SK-N-SH (cell line): ENCODE measurements at regions not wholly inside any gene's neighbourhood (a gene's known extent, or its start where the extent isn't known, plus 50 kb on each side); places are given as distances from the start of the nearest gene placed in this dataset.

Experiments
- CTCF ChIA-PET: fragments of 300-600, 350-600 bp; formaldehyde crosslinking; extraction: SDS; loops from one replicate; lab custom pipeline; 2021; lab: Yijun Ruan, JAX
- POLR2A ChIA-PET: fragments of 350-600 bp; sonication (Branson Sonifier 250); formaldehyde crosslinking; extraction: SDS; loops from one replicate; lab custom pipeline; 2020; ENCODE audit warnings: antibody characterized with exemption, inconsistent platforms; lab: Yijun Ruan, JAX
- DNase-seq: peaks from one replicate; pipeline ENCODE4 v3.0.0; 2012
- H2AFZ ChIP-seq: fragments of 200-600 bp; sonication (generic); 2 replicates; pipeline ENCODE4 v1.8.1; 2016; ENCODE audit warnings: antibody characterized with exemption, mild to moderate bottlenecking, low read depth
- H3F3A ChIP-seq: fragments of 200-600 bp; sonication (generic); replicated peaks from 2 replicates; pipeline ENCODE3; 2016; ENCODE audit warnings: antibody characterized with exemption, mild to moderate bottlenecking; ENCODE audit not compliant: insufficient read depth
- H3K27ac ChIP-seq, 2 experiments: fragments of 200-500 bp in 1 of 2; fragments of 200-600 bp in 1 of 2; sonication (Bioruptor generic) in 1 of 2; sonication (generic), shearing (Covaris generic) in 1 of 2; 2 replicates each; pipeline versions ENCODE4 v1.5.1 to v1.6.1; 2014 to 2016; ENCODE audit warnings: low read depth in 2 of 2, inconsistent platforms in 1 of 2, low read length in 1 of 2, mild to moderate bottlenecking in 1 of 2, mixed read lengths in 1 of 2
- H3K27me3 ChIP-seq: fragments of 200-600 bp; sonication (generic), shearing (Covaris generic); 2 replicates; pipeline ENCODE4 v1.6.1; 2016; ENCODE audit warnings: mixed run types; ENCODE audit not compliant: insufficient read depth
- H3K36me3 ChIP-seq, 2 experiments: fragments of 200-500 bp in 1 of 2; fragments of 200-600 bp in 1 of 2; sonication (Bioruptor generic) in 1 of 2; sonication (generic) in 1 of 2; replicated peaks in 1 of 2; 2 replicates each; pipeline versions ENCODE3 to v1.5.1; 2014 to 2016; ENCODE audit warnings: low read length in 1 of 2, mild to moderate bottlenecking in 1 of 2; ENCODE audit not compliant: insufficient read depth in 2 of 2, control insufficient read depth in 1 of 2
- H3K4me1 ChIP-seq, 2 experiments: fragments of 200-500 bp in 1 of 2; fragments of 200-600 bp in 1 of 2; sonication (Bioruptor generic) in 1 of 2; sonication (generic), shearing (Covaris generic) in 1 of 2; 2 replicates each; pipeline versions ENCODE4 v1.5.1 to v1.6.1; 2014 to 2016; ENCODE audit warnings: low read depth in 1 of 2, low read length in 1 of 2, mixed run types in 1 of 2; ENCODE audit not compliant: insufficient read depth in 2 of 2, control insufficient read depth in 1 of 2
- H3K4me2 ChIP-seq: fragments of 200-600 bp; sonication (generic), shearing (Covaris generic); 2 replicates; pipeline ENCODE4 v1.6.1; 2017; ENCODE audit warnings: mixed run types
- H3K4me3 ChIP-seq, 2 experiments: fragments of 200-500 bp in 1 of 2; fragments of 200-600 bp in 1 of 2; sonication (Bioruptor generic) in 1 of 2; sonication (generic), shearing (Covaris generic) in 1 of 2; 2 replicates each; pipeline versions ENCODE4 v1.5.1 to v1.8.1; 2014 to 2016; ENCODE audit warnings: low read depth in 2 of 2, inconsistent platforms in 1 of 2, low read length in 1 of 2, mild to moderate bottlenecking in 1 of 2, mixed read lengths in 1 of 2, moderate library complexity in 1 of 2
- H3K79me2 ChIP-seq: fragments of 200-600 bp; sonication (generic); 2 replicates; pipeline ENCODE4 v1.8.1; 2017; ENCODE audit warnings: mild to moderate bottlenecking; ENCODE audit not compliant: insufficient read depth
- H3K9ac ChIP-seq: fragments of 200-600 bp; sonication (generic); 2 replicates; pipeline ENCODE4 v1.6.1; 2017; ENCODE audit warnings: mixed run types
- H3K9me2 ChIP-seq: fragments of 200-600 bp; sonication (generic); 2 replicates; pipeline ENCODE4 v1.6.1; 2017; ENCODE audit warnings: mixed run types
- H3K9me3 ChIP-seq: fragments of 200-600 bp; sonication (generic); 2 replicates; pipeline ENCODE4 v1.6.1; 2017; ENCODE audit warnings: mixed run types, mild to moderate bottlenecking, moderate library complexity
- H4K20me1 ChIP-seq: fragments of 200-600 bp; sonication (generic); 2 replicates; pipeline ENCODE4 v1.6.1; 2017; ENCODE audit warnings: mild to moderate bottlenecking, mixed run types; ENCODE audit not compliant: insufficient read depth
- CHD2 ChIP-seq: fragments of 150-350 bp; IDR thresholded peaks from 2 replicates; pipeline ENCODE4 v1.6.1; 2018; ENCODE audit warnings: low read length; ENCODE audit not compliant: partially characterized antibody
- ELF1 ChIP-seq: IDR thresholded peaks from 2 replicates; pipeline ENCODE4 v1.4.0; 2012
- EZH2phosphoT487 ChIP-seq: fragments of 200-600 bp; sonication (generic); IDR thresholded peaks from 2 replicates; pipeline ENCODE4 v1.6.1; 2017; ENCODE audit warnings: low read depth, mixed run types, mild to moderate bottlenecking, antibody characterized with exemption, moderate library complexity, borderline replicate concordance
- FOSL2 ChIP-seq: IDR thresholded peaks from 2 replicates; pipeline ENCODE4 v1.4.0; 2012; ENCODE audit warnings: low read depth, mild to moderate bottlenecking, moderate library complexity, borderline replicate concordance
- GABPA ChIP-seq: IDR thresholded peaks from 2 replicates; pipeline ENCODE4 v1.4.0; 2012; ENCODE audit warnings: low read depth, mild to moderate bottlenecking
- GATA2 ChIP-seq: sonication (generic); formaldehyde crosslinking; IDR thresholded peaks from 2 replicates; pipeline ENCODE4 v1.5.0; 2020; ENCODE audit warnings: mild to moderate bottlenecking, missing genetic modification reagents
- JUND ChIP-seq: IDR thresholded peaks from 2 replicates; pipeline ENCODE4 v1.4.0; 2012
- MXI1 ChIP-seq: IDR thresholded peaks from 2 replicates; pipeline ENCODE4 v1.6.1; 2012; ENCODE audit warnings: mild to moderate bottlenecking, low read depth, low read length, improper control_type of control experiment
- NFIC ChIP-seq: IDR thresholded peaks from 2 replicates; pipeline ENCODE4 v1.4.0; 2012; ENCODE audit warnings: borderline replicate concordance
- RAD21 ChIP-seq: IDR thresholded peaks from 2 replicates; pipeline ENCODE4 v1.6.1; 2012; ENCODE audit warnings: mild to moderate bottlenecking, low read length
- RCOR1 ChIP-seq: fragments of 150-350 bp; IDR thresholded peaks from 2 replicates; pipeline ENCODE4 v1.6.1; 2017; ENCODE audit warnings: antibody characterized with exemption, low read length
- RFX5 ChIP-seq: IDR thresholded peaks from 2 replicates; pipeline ENCODE4 v1.6.1; 2012; ENCODE audit warnings: mild to moderate bottlenecking, improper control_type of control experiment, low read length
- RXRA ChIP-seq: IDR thresholded peaks from 2 replicates; pipeline ENCODE4 v1.4.0; 2012; ENCODE audit warnings: low read depth, mild to moderate bottlenecking, borderline replicate concordance
- TEAD4 ChIP-seq: IDR thresholded peaks from 2 replicates; pipeline ENCODE4 v1.4.0; 2012; ENCODE audit warnings: mild to moderate bottlenecking, borderline replicate concordance; ENCODE audit not compliant: insufficient read depth
- WGBS: methylation state at CpG from one replicate; pipeline ENCODE4 v1.1.6; 2017; ENCODE audit warnings: low lambda C conversion rate; 5-methylcytosine and 5-hydroxymethylcytosine counted together
- TF ChIP-seq, protein P1 (sequence below): fragments of 200-600 bp; sonication (generic); IDR thresholded peaks from 2 replicates; pipeline ENCODE4 v1.6.1; 2017; ENCODE audit warnings: antibody characterized with exemption, mild to moderate bottlenecking, moderate library complexity
- TF ChIP-seq, protein P2 (sequence below): IDR thresholded peaks from 2 replicates; pipeline ENCODE4 v1.4.0; 2012; ENCODE audit warnings: low read depth, borderline replicate concordance
- TF ChIP-seq, protein P3 (sequence below): IDR thresholded peaks from 2 replicates; pipeline ENCODE4; 2012
- TF ChIP-seq, protein P4 (sequence below): fragments of 150-350 bp; IDR thresholded peaks from 2 replicates; pipeline ENCODE4 v1.6.1; 2017; ENCODE audit warnings: antibody characterized with exemption, low read length, low read depth, borderline replicate concordance

DNA sequence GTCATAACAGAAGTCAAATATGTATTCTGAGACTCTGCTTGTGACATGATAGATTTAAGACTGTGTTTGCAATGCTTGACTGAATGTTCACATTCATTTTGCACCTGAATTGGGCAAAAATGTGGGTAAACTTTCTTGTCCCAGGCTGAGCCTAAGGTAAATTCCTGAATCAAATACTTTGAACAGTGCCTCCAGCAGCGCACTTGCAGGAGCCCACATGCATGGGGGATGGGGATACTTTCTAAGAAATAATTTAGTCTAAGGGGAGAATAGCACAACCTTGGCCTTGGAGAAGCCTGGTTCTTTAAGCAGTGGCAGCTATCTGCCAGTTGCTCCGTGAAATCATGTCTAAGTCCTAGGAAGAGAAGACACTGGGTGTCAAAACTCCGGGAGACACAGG lies 163.5 kb upstream of the EGFLAM start:
- H3K79me2 ChIP-seq: no peaks in the 10 kb centered on the region
- H3K9ac ChIP-seq: no peak overlapping the region
- no peak overlapping the region for H3K4me3 ChIP-seq
- 0% methylated on average over 3 of the region's 3 CpGs for WGBS
- no peaks in the 10 kb centered on the region for H3K36me3 ChIP-seq
- H4K20me1 ChIP-seq: no peaks in the 10 kb centered on the region
- H3K4me1 ChIP-seq: no peaks in the 10 kb centered on the region
- TF ChIP-seq NFIC (no peak), TEAD4 (no peak), FOSL2 (no peak), CHD2 (no peak), RXRA (no peak), MXI1 (no peak), GATA2 (CRISPR knock-in tag) (no peak), RAD21 (no peak), EZH2phosphoT487 (no peak), ELF1 (no peak)
- TF ChIP-seq, protein P1, sequence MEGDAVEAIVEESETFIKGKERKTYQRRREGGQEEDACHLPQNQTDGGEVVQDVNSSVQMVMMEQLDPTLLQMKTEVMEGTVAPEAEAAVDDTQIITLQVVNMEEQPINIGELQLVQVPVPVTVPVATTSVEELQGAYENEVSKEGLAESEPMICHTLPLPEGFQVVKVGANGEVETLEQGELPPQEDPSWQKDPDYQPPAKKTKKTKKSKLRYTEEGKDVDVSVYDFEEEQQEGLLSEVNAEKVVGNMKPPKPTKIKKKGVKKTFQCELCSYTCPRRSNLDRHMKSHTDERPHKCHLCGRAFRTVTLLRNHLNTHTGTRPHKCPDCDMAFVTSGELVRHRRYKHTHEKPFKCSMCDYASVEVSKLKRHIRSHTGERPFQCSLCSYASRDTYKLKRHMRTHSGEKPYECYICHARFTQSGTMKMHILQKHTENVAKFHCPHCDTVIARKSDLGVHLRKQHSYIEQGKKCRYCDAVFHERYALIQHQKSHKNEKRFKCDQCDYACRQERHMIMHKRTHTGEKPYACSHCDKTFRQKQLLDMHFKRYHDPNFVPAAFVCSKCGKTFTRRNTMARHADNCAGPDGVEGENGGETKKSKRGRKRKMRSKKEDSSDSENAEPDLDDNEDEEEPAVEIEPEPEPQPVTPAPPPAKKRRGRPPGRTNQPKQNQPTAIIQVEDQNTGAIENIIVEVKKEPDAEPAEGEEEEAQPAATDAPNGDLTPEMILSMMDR: no peak
- TF ChIP-seq, all 33 proteins: peak for 0
- no peaks in the 10 kb centered on the region for H3K9me2 ChIP-seq
- no peak overlapping the region for H2AFZ ChIP-seq
- H3F3A ChIP-seq: no peaks in the 10 kb centered on the region
- no peak for DNase-seq
- H3K27ac ChIP-seq: no peak overlapping the region
- CTCF ChIA-PET: no interaction called here
- POLR2A ChIA-PET: no interaction called here
- no peaks in the 10 kb centered on the region for H3K9me3 ChIP-seq
- peaks cover 3% of the 10 kb centered on the region; the same call in 1 of the 2 replicates for H3K27me3 ChIP-seq
- H3K4me2 ChIP-seq: no peak overlapping the region

DNA sequence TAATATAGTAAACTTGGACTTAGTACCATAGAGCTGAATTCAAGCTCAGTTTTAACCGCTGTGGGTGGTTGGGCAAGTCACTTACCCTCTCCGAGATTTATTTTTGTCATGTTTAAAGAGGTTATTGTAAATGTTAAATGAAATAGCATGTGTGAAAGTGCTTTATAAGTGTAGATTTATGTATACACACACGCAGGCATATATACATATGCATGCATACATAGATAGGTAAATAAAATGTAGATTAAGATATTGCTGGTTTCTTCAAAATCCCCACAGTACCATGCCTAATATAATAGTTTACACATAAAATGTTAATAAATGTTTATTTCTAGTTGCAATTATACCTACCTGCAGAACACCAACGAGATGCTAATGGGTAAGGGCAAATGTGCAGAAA lies 164.5 kb upstream of the EGFLAM start:
- Histone ChIP-seq H3K36me3 (no peaks in the 10 kb centered on the region), H3K27ac (no peak overlapping the region), H4K20me1 (no peaks in the 10 kb centered on the region), H3K4me2 (no peak overlapping the region), H3F3A (no peaks in the 10 kb centered on the region), H3K79me2 (no peaks in the 10 kb centered on the region), H3K4me1 (no peaks in the 10 kb centered on the region), H3K4me3 (no peak overlapping the region), H2AFZ (no peak overlapping the region), H3K9me2 (no peaks in the 10 kb centered on the region), H3K27me3 (peaks cover 3% of the 10 kb centered on the region; the same call in 1 of the 2 replicates), H3K9me3 (no peaks in the 10 kb centered on the region), H3K9ac (no peak overlapping the region)
- WGBS: 2% methylated on average over 4 of the region's 4 CpGs
- ChIA-PET CTCF (interaction anchor here (0.7 kb wide), 1 partner anchor 269 kb away, joined by 3 read pairs; no protein-coding TSS in a partner anchor), POLR2A (no interaction called here)
- TF ChIP-seq GABPA: no peak
- no peak for DNase-seq

DNA sequence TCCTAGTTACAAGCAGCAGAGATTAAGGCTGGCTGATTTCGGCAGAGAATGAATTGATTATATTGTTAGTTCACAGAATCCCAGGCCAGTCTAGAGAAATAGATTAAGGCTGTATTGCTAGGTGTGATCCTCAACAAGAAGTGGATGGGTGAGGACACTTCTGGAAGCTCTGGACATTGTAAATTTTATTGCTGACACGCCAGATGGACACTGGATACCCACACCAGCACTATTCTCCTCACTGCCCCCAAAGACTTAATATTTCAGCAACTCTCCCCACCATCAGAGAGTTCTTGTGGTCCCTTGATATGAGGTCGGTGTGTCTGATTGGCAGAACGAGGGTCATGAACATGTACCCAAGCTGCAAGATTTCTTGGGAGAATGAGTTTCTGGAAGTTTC lies 171.6 kb upstream of the EGFLAM start:
- no peak overlapping the region for H3K27ac ChIP-seq
- H4K20me1 ChIP-seq: no peaks in the 10 kb centered on the region
- DNase-seq: no peak
- H3K4me3 ChIP-seq: no peak overlapping the region
- peaks cover 4% of the 10 kb centered on the region; the same call in 1 of the 2 replicates for H3K9me2 ChIP-seq
- H3F3A ChIP-seq: no peaks in the 10 kb centered on the region
- H3K4me1 ChIP-seq: no peaks in the 10 kb centered on the region
- CTCF ChIA-PET: interaction anchor here (0.7 kb wide), 1 partner anchor 300 kb away, joined by 3 read pairs; no protein-coding TSS in a partner anchor
- H3K9me3 ChIP-seq: no peaks in the 10 kb centered on the region
- WGBS: 0% methylated on average over 4 of the region's 4 CpGs
- POLR2A ChIA-PET: no interaction called here
- no peaks in the 10 kb centered on the region for H3K36me3 ChIP-seq
- no peaks in the 10 kb centered on the region; the same call in 1 of the 2 replicates for H3K27me3 ChIP-seq
- H2AFZ ChIP-seq: no peak overlapping the region
- H3K79me2 ChIP-seq: no peaks in the 10 kb centered on the region
- no peak overlapping the region for H3K4me2 ChIP-seq
- H3K9ac ChIP-seq: no peak overlapping the region
- no peak for TF ChIP-seq RFX5
- TF ChIP-seq NFIC: no peak
- TF ChIP-seq EZH2phosphoT487: no peak
- TF ChIP-seq JUND: no peak
- no peak for TF ChIP-seq RCOR1
- TF ChIP-seq, protein P2, sequence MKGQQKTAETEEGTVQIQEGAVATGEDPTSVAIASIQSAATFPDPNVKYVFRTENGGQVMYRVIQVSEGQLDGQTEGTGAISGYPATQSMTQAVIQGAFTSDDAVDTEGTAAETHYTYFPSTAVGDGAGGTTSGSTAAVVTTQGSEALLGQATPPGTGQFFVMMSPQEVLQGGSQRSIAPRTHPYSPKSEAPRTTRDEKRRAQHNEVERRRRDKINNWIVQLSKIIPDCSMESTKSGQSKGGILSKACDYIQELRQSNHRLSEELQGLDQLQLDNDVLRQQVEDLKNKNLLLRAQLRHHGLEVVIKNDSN: no peak
- TF ChIP-seq, protein P3, sequence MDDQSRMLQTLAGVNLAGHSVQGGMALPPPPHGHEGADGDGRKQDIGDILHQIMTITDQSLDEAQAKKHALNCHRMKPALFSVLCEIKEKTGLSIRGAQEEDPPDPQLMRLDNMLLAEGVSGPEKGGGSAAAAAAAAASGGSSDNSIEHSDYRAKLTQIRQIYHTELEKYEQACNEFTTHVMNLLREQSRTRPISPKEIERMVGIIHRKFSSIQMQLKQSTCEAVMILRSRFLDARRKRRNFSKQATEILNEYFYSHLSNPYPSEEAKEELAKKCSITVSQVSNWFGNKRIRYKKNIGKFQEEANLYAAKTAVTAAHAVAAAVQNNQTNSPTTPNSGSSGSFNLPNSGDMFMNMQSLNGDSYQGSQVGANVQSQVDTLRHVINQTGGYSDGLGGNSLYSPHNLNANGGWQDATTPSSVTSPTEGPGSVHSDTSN: no peak
- TF ChIP-seq, protein P4, sequence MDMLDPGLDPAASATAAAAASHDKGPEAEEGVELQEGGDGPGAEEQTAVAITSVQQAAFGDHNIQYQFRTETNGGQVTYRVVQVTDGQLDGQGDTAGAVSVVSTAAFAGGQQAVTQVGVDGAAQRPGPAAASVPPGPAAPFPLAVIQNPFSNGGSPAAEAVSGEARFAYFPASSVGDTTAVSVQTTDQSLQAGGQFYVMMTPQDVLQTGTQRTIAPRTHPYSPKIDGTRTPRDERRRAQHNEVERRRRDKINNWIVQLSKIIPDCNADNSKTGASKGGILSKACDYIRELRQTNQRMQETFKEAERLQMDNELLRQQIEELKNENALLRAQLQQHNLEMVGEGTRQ: no peak
